GM21447 (cell line): ENCODE measurements at regions not wholly inside any gene's neighbourhood (a gene's known extent, or its start where the extent isn't known, plus 50 kb on each side); places are given as distances from the start of the nearest gene placed in this dataset.
"Not testable (repeated sequence)": the region's sequence is repeated elsewhere in the genome, so short reads cannot be mapped to it uniquely, and the experiment has no call there.

Experiments
- ATAC-seq: cut with Tn5 transposase; IDR thresholded peaks from one replicate; pipeline ENCODE4 v1.9.1; 2021; ENCODE audit not compliant: unreplicated experiment

DNA sequence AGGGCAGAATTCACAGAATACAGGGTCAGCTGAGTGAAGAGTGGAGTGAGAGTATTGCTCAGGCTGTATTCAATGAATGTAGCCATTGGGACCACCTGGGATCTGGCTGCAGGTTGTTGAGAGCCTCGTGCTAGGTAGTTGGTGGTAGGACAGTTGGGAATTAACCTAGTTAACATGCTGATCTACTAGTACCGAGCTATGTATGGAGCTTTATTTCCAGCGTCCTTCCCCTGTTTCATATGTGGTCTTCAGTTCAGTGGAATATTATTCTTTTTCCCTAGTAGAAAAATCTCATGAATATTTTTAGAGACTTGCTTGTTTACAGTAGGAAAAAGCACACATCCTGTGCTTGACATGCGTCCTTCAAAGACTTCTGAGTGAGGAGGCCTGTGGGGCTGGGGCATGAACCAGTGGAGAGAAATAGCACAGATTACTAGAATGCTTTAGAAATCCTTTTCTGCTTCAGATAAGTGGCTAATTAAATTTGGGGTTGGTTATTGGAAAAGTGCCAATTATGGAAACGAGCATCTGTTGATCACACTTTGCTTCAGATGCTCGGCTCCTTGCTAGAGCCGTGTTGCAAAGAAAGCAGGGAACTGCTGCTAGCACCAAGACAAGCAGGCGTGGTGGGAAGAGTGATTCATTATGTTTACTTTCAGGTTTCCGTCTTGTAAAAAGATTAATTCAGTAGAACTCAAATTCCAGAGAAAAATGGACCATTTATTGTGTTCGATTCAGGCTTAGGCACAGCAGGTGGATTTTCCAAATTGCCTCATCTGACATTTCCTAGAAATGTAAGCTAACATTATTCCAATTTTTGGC, 53.6 kb downstream of the ARF6 start:
- ATAC-seq: no peak

DNA sequence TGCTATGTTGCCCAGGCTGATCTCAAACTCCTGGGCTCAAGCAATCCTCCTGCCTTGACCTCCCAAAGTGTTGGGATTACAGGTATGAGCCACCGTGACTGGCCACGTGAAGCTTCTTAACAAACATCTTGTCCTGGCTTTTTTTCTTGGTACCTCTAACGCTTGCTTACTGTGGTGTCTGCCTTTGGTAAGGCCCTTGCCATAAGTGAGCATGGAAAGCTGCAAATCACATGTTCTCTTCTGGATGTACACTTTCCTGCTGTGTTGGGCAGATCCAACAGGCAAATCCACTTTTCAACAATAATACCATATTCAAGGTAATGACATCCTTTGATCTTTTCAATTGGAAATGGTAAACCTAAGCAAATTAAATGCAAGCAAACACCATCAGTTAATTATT, 54.6 kb downstream of the ARF6 start:
- ATAC-seq: no peak

DNA sequence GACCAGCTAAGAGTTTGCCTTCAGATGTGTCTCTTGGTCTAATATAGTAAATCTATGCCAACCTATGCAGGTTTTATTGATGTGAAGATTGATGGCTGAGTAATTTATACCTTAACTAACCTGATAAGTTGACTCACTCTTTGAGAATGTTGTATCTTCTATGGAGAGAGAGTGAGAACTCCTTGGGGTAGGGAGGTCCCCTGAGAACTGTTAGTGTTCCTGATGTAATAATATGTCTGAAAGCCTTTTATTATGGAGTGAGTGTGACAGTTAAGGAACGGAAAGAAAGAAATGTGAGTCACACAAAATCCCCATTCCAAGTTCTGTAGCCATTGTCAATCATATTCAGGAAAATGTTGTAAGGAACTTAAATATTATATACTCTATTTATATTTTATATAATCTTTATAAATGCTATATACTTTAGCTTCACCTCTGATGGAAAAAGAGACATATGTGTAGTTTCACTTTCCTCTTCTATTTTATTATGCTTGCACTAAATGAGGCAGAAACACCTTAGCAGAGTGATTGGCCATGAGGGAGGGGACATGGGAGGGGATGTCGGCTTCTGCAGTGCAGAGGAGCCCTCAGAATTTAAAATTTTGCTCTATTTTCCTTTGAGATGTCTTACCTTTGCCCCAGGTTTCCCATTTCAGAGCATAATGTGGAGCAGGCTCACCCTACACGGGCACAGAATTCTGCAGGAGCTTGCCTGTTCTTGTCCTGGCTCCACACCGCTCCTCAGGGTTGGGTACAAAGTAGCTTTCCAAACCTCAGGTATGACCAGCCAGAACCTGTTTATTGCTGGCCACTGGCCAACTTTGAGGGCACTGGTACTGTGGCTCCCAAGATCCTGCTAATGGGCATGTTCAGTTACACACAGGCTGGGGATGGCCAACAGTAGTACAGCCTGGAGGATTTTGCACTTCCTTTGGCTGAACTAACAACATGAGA, 57.7 kb downstream of the ARF6 start:
- no peak for ATAC-seq

DNA sequence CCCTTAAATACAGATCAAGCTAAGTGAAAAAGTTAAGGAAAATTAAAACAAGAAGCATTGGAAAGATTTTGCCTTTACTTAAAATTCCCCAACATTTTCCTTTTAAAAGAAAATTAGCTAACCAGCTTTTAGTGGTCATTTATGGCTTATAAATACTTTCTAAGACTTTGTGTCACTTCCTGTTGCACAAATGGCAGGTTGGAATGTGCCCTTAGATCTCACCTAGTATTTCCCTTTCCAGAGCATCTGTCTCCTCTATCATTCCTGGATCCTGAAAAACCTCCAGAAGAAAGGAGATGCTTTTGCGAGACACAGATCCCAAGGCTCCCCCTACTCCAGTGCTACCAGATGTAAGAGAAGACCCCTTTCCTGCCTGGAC, 58.3 kb downstream of the ARF6 start:
- no peak for ATAC-seq

DNA sequence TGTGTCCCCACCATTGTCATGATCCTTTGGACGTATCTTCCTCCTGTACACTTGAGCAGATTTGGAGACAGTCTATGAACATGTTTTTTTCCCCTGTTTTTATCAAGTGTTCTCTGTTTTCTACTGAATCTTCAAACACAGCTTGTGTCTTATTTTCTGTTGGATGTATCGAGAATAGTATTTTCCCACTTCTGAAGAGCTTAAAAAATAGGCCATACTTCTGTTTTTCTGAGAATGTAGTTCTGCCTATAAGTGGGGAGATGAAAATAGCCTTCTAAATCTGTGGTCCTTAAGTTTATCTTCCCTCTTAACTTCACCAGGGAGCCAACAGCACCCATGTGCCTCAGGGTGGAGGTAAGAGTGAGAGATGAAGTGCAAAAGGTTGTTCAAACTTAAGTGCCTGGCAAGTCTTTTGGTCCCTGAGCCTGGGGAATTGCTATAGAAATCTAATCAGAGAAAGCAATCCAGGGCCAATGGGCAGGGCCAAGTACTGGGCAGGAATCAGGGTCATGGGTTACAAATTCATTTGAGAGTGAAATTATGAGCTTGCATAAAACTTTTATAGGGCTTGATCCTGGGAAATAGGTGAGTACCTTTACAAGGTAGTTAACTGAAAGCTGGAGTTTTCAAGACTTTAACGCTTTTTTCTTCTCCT, 58.9 kb downstream of the ARF6 start:
- ATAC-seq: no peak

DNA sequence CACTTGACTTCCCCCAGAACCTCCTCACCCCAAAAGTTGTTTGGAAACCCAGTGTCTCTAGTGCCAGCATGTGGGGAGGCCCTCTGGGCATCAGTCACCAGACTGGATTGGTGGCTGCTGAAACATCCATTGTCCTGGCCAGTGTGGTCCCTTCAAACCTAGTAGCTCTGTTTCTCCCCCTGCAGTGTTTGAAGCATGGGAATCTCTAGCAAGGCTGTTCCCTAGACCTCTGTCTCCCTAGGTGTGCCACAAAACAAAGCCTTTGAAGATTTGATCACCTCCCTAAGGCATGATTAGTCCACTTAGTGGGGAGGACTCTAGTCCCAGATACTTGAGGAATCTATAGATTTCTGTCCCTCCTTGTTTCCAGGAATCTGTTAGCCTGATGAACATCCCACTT, 60.3 kb downstream of the ARF6 start:
- ATAC-seq: no peak

DNA sequence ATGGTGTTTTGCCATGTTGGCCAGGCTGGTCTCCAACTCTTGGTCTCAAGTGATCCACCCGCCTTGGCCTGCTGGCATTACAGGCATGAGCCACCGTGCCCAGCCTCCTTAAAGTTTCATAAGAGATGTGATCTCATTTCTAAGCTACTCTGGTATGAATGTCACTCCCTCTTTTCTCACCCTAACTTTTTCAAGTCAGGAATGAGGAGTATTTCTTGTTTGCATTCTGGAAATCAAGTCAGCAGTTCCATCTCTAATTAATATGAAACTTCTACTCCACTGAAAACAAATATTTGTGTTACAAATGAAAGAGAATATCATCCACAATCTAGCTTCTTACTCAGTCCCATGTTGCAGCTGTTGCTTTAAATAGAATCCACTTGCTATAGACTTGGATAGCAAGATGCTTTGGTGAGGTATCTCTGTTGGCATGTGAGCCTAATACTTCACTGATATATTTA, 61.3 kb downstream of the ARF6 start:
- no peak for ATAC-seq

DNA sequence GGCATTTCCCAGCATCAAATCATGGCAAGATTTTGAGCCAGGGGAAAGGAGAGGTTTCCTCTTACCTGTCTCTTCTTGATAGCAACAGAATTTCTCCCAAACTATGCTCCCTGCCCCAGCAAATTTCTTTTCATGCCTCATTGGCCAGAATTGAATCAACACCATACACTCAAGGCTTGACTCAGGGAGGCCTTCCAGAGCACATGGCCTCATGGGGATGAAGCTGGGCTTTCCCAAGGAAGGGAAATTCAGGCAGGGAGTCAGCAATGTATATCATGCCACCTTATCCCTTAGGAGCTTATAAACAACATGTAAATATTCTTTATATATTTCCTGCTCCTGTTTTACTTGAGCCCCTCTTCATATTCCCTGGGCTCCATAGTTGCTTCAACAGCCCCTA, 62.1 kb downstream of the ARF6 start:
- ATAC-seq: no peak

DNA sequence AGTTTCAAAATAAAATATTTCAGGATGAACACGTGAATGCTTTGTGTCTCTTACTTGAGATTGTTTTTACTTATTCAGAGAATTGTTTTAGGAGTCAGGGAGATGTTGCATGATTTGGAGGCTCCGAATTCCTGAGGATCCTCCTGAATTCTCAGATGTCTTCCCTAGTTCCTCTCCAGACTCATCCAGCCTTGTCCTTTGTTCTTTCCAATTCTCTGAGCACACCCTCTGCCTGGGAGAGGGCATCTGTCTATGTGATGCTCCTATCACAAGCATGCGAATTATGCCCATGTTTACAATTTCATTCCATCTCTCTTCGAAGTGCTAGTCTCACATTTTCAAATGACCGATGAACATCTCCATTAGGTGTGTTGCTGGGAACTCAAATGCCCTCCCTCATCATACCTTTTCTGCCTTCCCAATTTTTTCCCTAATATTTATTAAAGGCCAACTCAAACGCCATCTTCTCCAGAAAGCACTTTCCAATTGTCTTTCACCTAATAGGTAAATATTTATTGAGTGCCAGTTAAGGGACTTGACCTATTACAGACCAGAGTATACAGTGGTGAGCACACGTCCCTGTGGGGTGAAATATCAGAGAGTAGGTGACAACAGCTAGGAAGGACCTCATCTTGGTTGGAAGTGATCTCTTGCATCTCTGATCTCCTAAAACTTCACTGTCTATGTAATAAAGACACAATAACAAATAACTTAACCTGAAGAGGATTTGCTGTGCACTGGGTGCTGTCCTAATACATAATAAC, 64.4 kb downstream of the ARF6 start:
- no peak for ATAC-seq

DNA sequence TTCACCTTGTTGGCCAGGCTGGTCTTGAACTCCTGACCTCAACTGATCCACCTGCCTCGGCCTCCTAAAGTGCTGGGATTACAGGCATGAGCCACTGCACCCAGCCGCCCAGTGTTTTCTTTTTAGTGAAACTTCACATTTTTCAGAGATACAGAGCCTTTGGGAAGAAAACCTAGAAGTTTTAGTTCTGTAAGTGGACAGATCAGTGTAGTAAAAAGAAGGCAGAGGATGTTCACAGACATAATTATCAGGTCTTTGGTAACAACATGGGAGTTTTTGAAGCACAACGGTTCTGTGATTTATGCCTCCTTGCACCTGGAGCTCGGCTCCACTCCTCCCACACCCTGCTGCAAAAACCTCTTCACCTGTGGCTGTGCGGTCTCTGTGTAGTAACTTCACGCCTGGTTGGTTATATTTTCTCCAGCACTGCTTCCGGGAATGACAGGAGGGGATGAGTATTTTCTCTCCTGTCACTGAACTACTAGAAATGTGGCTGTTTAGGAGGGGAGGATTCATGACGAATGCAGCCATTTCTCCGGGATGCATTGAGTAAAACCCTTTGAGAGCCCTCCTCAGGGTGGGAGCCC, 67.0 kb downstream of the ARF6 start:
- ATAC-seq: peak; percentile 66

DNA sequence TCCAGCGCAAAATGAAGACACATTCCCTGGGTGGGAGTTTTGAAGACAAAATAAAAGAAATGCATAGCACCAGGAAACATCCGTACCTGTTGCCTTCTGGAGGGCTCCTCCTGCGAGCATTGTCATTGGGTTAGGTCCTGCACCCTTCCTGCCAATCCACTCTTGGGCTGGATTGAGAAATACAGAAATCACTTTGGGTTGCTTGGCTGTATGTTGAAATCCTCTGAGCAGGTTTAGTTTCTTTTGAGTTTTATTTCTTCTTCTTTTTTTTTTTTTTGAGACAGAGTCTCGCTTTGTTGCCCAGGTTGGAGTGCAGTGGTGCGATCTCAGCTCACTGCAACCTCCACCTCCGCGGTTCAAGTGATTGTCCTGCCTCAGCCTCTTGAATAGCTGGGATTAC, 67.6 kb downstream of the ARF6 start:
- no peak for ATAC-seq

DNA sequence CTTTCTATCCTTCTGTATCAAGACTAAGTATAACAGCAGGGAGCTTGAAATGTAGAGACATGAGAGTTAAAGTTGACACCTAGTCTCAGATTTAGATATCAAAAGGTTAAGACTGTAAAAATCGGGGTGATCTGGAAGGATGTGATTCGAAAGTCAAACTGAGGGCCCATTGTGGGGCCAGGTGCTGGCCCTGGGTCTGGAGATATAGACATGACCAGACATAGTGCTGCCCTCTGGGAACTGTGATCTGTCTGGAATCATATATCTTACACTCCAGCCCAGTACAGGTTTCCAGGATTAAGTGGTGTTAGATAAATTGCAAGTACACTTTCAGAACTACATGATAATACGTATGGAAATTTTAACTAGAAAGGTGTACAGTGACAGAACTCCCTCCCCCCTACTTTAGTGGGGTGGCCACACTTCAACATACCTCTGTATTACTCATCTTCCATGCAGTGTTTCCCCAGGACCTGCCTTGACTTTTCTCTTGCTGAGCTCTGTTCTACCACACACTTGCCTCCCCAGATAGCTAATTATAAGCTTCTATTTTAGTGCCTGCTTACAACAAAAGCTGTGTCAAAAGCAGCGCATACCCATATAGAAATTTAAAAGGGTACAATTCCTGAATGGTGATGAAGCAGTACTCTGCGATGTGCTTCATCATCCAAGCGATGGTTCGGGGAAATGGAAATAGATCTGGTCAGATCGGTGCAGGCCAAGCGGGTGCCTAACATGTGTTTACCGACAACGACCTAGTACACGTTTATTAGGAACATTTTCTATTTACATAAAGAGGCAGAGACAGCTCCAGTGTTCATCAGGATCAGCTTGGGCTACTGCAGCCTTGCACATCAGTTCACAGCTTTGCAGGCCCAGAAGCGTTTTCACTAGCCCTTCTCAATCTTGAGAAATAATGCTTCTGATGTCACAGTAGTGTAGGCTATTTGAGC, 68.7 kb downstream of the ARF6 start:
- no peak for ATAC-seq

DNA sequence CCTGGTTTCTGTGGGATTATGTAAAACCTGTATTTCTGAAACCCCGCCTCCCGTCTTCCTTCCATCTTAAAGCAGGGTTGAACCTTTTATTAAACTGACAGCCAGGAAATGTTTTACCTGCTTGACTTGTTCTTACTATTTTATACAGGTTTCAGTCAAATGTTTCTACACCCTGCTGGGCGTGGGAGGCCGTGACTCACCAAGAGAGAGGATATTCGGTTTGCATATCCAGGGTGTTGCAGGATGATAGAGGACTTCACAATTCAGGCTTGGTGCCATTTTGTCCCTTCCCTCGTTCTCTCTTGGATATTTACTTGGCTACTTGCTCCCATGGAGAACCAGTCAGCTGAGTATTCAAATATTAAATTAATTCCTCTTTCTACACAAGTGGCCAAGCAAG, 69.7 kb downstream of the ARF6 start:
- no peak for ATAC-seq

DNA sequence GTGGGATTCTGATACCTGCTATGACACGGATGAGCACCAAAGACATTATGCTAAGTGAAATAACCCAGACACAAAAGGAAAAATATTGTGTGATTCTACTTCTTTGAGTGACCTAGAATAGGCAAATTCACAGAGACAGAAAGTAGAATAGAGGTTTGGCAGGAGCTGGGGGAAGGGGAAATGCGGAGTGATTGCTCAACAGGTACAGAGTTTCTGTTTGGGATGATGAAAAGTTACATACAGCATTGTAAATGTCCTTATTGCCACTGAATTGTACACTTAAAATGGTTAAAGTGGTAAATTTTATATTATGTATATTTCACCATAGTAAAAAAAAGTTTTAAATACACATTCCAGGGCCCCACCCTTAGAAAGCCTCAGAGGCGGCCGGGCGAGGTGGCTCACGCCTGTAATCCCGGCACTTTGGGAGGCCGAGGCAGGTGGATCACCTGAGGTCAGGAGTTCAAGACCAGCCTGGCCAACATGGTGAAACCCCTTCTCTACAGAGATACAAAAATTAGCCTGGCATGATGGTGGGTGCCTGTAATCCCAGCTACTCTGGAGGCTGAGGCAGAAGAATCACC, 72.3 kb downstream of the ARF6 start:
- not testable (repeated sequence) for ATAC-seq

DNA sequence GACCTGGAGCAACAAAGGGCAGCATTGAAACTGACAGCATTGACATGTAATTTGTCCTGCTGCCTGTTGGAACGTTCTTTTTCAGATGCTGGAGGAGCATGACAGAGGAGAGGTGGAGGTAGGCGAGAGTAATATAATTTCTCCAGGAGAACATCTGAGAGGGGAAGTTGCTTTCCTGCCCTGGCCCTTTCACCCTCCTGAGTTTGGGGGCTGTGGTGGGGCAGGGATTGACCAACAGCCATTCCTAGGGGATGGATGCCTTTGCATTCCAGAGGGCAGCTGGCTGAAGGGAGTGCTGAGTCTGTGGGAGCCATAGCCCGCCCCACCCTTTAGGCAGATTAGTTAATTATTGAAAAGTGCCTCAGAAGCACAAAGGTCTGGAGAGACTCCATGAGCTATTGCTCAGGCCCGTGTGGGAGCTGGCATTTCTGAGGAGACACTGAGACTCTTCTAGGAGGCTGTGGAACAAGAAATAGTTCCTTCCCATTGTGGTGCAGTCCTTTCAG, 73.5 kb downstream of the ARF6 start:
- ATAC-seq: no peak

DNA sequence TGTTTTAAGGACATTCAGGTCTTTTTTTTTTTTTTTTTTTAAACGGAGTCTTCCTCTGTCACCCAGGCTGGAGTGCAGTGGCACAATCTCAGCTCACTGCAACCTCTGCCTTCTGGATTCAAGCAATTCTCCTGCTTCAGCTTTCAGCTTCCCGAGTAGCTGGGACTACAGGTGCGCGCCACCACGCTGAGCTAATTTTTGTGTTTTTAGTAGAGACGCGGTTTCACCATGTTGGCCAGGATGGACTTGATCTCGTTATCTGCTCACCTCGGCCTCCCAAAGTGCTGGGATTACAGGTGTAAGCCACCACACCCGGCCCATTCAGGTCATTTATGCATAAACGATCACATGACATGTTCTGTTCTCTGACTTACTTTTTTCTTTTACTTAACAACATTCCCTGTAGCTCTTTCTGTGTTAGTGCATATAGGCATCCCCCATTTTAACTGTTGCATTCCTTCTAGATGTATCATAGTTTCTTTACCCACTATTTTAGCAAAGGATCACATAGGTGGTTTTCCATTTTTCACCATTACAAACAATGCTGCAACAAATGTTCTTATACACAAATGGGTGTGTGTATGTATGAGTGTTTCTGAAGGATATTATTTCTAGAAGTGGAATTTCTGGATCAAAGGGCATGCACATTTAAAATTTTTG, 74.2 kb downstream of the ARF6 start:
- no peak for ATAC-seq

DNA sequence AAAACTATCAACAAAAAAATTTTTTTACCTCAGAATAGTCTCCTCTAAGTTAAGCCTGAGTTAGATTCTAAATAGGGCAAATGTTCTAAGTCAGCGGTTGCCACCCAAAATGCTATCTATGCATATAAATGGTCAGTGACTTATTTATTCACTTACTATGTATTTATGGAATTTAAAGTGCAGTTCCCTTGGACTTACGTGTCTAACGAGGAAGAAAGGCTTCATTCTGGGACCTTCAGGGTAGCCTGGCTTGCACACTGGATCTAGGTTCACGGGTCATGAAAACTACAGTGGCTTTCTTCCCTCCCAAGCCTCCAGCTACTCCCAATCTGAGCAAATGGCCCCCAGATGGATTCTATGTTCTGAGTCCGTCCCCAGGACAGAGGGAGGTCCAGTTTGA, 77.1 kb downstream of the ARF6 start:
- no peak for ATAC-seq

DNA sequence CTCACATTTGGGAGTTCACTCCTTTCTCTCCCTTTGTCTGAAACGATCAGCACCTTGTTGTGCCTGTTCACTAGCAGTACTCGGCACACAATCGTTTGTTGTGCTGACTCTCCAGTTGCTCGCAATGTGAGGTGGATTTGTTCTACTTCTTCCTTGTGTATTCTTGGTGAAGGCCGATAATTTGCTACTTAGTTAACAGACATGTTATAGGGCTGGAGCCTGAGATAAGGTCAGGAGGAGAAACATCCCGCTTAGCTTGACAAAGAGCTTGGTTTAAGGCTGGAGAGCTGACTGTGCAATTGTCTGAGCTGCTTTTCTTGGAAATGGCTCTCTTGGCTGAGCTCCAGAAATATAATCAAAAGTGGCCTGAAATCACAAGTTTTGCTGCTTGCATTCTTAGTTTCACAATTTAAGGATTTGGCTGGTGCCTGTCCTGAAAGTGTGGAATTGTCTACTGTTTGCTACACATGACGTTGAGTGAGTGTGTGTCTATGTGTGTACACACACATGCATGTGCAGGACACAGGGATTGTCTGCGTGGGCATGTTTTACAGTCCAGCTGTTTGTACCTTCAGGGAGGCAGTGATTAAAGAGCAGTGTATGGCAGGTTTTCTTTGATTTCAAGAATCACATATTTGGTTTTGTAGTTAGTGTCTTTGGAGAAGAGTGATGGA, 77.7 kb downstream of the ARF6 start:
- ATAC-seq: no peak
